NCI-H2107 treated with DMSO at 0.1 percent for 48 hours (cell line): ENCODE measurements at regions not wholly inside any gene's neighbourhood (a gene's known extent, or its start where the extent isn't known, plus 50 kb on each side); places are given as distances from the start of the nearest gene placed in this dataset.
"Not testable (repeated sequence)": the region's sequence is repeated elsewhere in the genome, so short reads cannot be mapped to it uniquely, and the experiment has no call there.

Source experiments
- DNase-seq: peaks from one replicate; lab custom pipeline; 2025; ENCODE audit not compliant: unreplicated experiment; lab: John Stamatoyannopoulos, UW

DNA sequence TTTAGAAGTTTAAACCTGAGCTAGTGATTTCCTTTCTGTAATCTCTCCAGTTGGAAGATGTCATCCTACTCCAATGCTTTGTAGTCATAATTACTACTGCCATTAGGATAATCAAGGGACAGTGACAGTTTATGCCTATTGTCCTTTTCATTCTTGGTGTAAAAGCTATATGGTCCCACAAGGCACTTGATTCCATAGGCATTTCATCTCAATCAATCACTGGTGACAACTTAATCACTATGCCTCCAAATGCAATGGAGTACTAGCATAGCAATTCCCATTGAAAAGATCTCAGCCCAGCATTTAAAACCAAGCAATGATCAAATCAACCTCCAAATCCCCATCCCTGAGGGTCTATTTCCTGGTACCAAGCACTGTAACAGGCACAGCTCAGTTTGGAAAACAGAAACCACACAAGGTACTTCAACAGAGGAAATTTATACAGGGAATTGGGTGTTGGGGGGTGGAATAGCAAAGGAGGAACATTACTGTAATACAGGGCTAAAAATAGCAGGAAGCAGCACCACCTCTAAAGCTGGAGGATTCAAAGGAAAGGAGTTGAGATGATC is 51.0 kb downstream of the FHIP2A start:
- DNase-seq: no peak

DNA sequence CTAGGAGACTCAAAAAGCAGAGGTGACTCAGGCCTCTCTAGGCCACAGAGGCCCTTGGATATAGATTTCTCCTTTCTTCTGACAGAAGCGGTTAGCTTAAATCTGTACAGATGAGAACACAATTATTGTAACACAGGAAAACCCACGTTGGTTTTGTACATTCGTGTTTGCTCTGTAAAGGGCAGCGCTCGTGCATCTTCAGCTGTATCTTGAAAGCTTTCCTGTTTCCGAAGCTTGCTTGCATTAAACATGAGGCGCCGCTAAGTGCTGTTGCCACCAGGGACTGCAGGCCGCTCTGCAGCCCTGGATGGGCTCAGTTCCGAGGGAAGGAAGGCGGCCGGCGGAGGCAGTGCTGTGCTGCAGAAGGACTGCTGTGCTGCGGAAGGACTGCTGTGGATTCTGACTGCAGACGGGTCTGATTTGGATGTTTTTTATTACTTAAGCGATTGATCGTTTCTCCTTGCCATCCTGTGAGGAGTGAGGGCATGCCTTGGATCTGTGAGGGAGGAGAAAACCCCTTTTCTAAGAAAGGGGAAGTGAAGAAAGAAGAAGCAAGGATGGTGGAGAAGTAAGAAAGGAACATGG is 53.3 kb downstream of the FHIP2A start:
- DNase-seq: no peak

GRCh38 chr10:114875590-114876081 is 54.1 kb downstream of the FHIP2A start:
- DNase-seq: not testable (repeated sequence)

DNA sequence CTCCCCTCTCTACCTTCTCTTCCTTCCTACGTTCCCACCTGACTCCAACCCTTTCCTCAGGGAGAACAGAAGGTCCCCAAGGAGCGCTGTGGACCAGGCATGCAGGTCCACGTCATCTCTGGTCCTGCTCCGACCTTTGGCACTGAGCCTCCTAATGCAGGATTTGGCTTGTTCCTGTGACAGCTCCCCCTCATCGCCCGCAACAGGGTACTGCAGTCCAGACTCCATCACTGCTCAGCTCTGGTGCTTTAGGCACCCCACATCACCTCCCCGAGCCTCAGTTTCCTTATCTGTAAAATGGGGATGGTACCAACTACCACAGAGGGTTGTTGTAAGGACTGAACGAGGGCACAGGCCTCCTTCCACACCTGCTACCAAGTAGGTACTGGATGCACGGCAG is 54.6 kb downstream of the FHIP2A start:
- DNase-seq: no peak

GRCh38 chr10:114876602-114877300 is 55.2 kb downstream of the FHIP2A start:
- DNase-seq: peak; percentile 20

DNA sequence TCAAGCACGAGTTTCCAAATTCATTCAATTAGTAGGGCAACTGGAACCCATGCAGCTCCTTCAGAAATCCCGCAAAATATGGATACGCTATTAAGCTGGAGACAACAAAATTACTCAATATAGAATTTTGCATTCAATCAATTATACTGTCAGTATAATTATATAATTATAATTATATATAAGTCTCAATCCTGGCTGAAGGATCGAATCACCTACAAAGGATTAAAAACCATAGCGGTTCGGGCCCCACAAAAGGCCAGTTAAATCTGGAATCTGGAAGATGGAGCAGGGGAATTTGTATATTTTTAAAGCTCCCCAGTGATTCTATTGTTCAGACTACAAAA is 55.7 kb downstream of the FHIP2A start:
- no peak for DNase-seq

GRCh38 chr10:114879093-114879492 is 57.5 kb downstream of the FHIP2A start:
- no peak for DNase-seq

GRCh38 chr10:114879541-114880158 is 58.1 kb downstream of the FHIP2A start:
- DNase-seq: no peak

DNA sequence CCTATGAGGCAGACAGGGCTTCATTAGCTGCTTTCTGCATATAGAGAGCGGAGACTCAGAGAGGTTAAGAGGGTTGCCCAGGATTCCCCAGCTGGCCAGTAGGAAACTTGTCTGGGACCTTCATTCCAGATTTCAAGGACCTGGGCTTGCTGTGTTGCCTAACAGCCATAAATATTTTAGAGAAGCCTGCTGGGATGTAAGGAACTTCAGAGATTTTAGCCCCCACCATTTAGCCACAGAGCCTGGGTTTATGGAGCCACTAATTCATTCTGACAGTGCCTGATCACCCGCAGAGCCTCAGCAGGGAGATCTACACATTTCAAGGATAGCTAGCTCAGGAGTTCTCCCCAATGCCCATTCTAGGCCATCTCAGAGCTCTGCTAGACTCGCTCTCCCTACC is 56.6 kb upstream of the TRUB1 start:
- DNase-seq: no peak

GRCh38 chr10:114881901-114882300 is 56.1 kb upstream of the TRUB1 start:
- no peak for DNase-seq

GRCh38 chr10:114885443-114885842 is 52.6 kb upstream of the TRUB1 start:
- DNase-seq: no peak
